ENCODE measurements at regions not wholly inside any gene's neighbourhood (a gene's known extent, or its start where the extent isn't known, plus 50 kb on each side); places are given as distances from the start of the nearest gene placed in this dataset.
A peak's percentile ranks its signal among the peaks of the same experiment; 100 is the strongest.
"Not testable (repeated sequence)": the region's sequence is repeated elsewhere in the genome, so short reads cannot be mapped to it uniquely, and the experiment has no call there.

- DNase-seq (ENCODE audit: low spot score): no peak
- Histone ChIP-seq H3K27me3 (replicated peaks; ENCODE audit: insufficient read depth) (no peaks in the 10 kb centered on the region), H3K9me3 (no peaks in the 10 kb centered on the region), H3K36me3 (no peaks in the 10 kb centered on the region), H3K4me1 (replicated peaks) (no peaks in the 10 kb centered on the region), H3K4me3 (no peak overlapping the region), H3K27ac (no peak overlapping the region)
- intact Hi-C loops (cut with DNase I): no loop called here
- no peak for TF ChIP-seq POLR2A (IDR thresholded peaks at IDR 0.05)
- TF ChIP-seq CTCF (IDR thresholded peaks at IDR 0.05): no peak
- no peak for TF ChIP-seq POLR2AphosphoS5 (IDR thresholded peaks at IDR 0.05)
These were observed 129.3 kb downstream of the RBMX2 start for GRCh38 chrX:130531066-130531465.

- H3K4me3 ChIP-seq: no peak overlapping the region
- H3K36me3 ChIP-seq: no peaks in the 10 kb centered on the region
- no peaks in the 10 kb centered on the region for H3K4me1 ChIP-seq (replicated peaks)
- TF ChIP-seq CTCF (IDR thresholded peaks at IDR 0.05): peak in 3 of 4 experiments; percentile 21 to 40 (median 40)
- no peak for TF ChIP-seq POLR2A (IDR thresholded peaks at IDR 0.05)
- no peaks in the 10 kb centered on the region for H3K27me3 ChIP-seq (replicated peaks; ENCODE audit: insufficient read depth)
- H3K27ac ChIP-seq: no peak overlapping the region
- intact Hi-C loops (cut with DNase I): loop anchor here (5.0 kb wide), 1 partner anchor 377 kb away; no protein-coding TSS in a partner anchor
- DNase-seq (ENCODE audit: low spot score): peak; percentile 7
- 16% methylated on average over 15 of the region's 15 CpGs for WGBS
- H3K9me3 ChIP-seq: no peaks in the 10 kb centered on the region
These were observed 138.0 kb downstream of the RBMX2 start for GRCh38 chrX:130539721-130540321.

GRCh38 chrX:130543603-130544325 lies 142.0 kb downstream of the RBMX2 start:
- Histone ChIP-seq H3K4me3 (no peak overlapping the region), H3K36me3 (no peaks in the 10 kb centered on the region), H3K9me3 (no peaks in the 10 kb centered on the region), H3K4me1 (replicated peaks) (no peaks in the 10 kb centered on the region), H3K27me3 (replicated peaks; ENCODE audit: insufficient read depth) (no peaks in the 10 kb centered on the region), H3K27ac (no peak overlapping the region)
- TF ChIP-seq CTCF (IDR thresholded peaks at IDR 0.05) (no peak), POLR2A (IDR thresholded peaks at IDR 0.05) (no peak), POLR2AphosphoS5 (IDR thresholded peaks at IDR 0.05) (no peak)
- no peak for DNase-seq (ENCODE audit: low spot score)
- 80% methylated on average over 4 of the region's 4 CpGs for WGBS
- intact Hi-C loops (cut with DNase I): no loop called here

GRCh38 chrX:130545796-130546195 lies 144.0 kb downstream of the RBMX2 start:
- DNase-seq (ENCODE audit: low spot score): no peak
- no peaks in the 10 kb centered on the region for H3K4me1 ChIP-seq (replicated peaks)
- WGBS: 94% methylated on average over 2 of the region's 2 CpGs

GRCh38 chrX:130549382-130549781 lies 147.6 kb downstream of the RBMX2 start:
- H3K27ac ChIP-seq; H3K4me1 ChIP-seq (replicated peaks); DNase-seq (ENCODE audit: low spot score); H3K9me3 ChIP-seq; H3K4me3 ChIP-seq; H3K27me3 ChIP-seq (replicated peaks; ENCODE audit: insufficient read depth); intact Hi-C loops (cut with DNase I); H3K36me3 ChIP-seq: not testable (repeated sequence)
- WGBS: 51% methylated on average over 5 of the region's 5 CpGs

More at GRCh38 chrX:130545796-130546195, 144.0 kb downstream of the RBMX2 start:
- H3K27me3 ChIP-seq (replicated peaks; ENCODE audit: insufficient read depth): no peaks in the 10 kb centered on the region
- H3K4me3 ChIP-seq: no peak overlapping the region
- TF ChIP-seq POLR2A (IDR thresholded peaks at IDR 0.05): no peak
- no peak for TF ChIP-seq CTCF (IDR thresholded peaks at IDR 0.05)
- TF ChIP-seq POLR2AphosphoS5 (IDR thresholded peaks at IDR 0.05): no peak
- H3K27ac ChIP-seq: no peak overlapping the region
- intact Hi-C loops (cut with DNase I): no loop called here
- H3K9me3 ChIP-seq: no peaks in the 10 kb centered on the region
- no peaks in the 10 kb centered on the region for H3K36me3 ChIP-seq

All from prostate gland (tissue), 2 donors.